ENCODE measurements at regions not wholly inside any gene's neighbourhood (a gene's known extent, or its start where the extent isn't known, plus 50 kb on each side); places are given as distances from the start of the nearest gene placed in this dataset.

- ChIA-PET POLR2A (ENCODE audit: unreplicated experiment) (no interaction called here), CTCF (no interaction called here)
- H3K9me3 ChIP-seq (ENCODE audit: insufficient read depth, low read depth), result 0 out of 2 replicates have a peak, but pooled peaks cover 3% of the 10 kb centered on the region
- BruUV-seq (replicated peaks), result no TSS peak
- H3K36me3 ChIP-seq (ENCODE audit: low read depth), result no peaks in the 10 kb centered on the region
- H3K9me2 ChIP-seq (ENCODE audit: insufficient read depth), result no peaks in the 10 kb centered on the region
- no peak overlapping the region for H3K27ac ChIP-seq
- no peaks in the 10 kb centered on the region for H3K27me3 ChIP-seq (ENCODE audit: insufficient read depth, low read depth)
- H3K4me1 ChIP-seq (replicated peaks; ENCODE audit: insufficient read depth), result no peaks in the 10 kb centered on the region
- no peaks in the 10 kb centered on the region for H3K79me2 ChIP-seq (ENCODE audit: low read depth)
- no peak overlapping the region for H3K4me2 ChIP-seq
- no peak overlapping the region for H3K4me3 ChIP-seq
- no peaks in the 10 kb centered on the region for H4K20me1 ChIP-seq (ENCODE audit: insufficient read depth)
- DNase-seq, result no peak
- no peak overlapping the region for H2AFZ ChIP-seq
- no peaks in the 10 kb centered on the region for H3F3A ChIP-seq (ENCODE audit: insufficient read depth, low read depth)
- TF ChIP-seq EZH2 (IDR thresholded peaks at IDR 0.05; ENCODE audit: low read depth) (no peak), CTCF (conservative IDR thresholded peaks at IDR 0.05) (no peak)
- intact Hi-C loops (cut with micrococcal nuclease; ENCODE audit: unreplicated experiment), result no loop called here
Observed at GRCh38 chr6:19435755-19436154, 401.4 kb upstream of the ID4 start.

- intact Hi-C loops (cut with micrococcal nuclease; ENCODE audit: unreplicated experiment), result no loop called here
- CTCF ChIA-PET, result no interaction called here
- TF ChIP-seq EZH2 (IDR thresholded peaks at IDR 0.05; ENCODE audit: low read depth) (no peak), CTCF (conservative IDR thresholded peaks at IDR 0.05) (no peak)
- H3K4me2 ChIP-seq, result no peak overlapping the region
- no peaks in the 10 kb centered on the region for H3K4me1 ChIP-seq (replicated peaks; ENCODE audit: insufficient read depth)
- H3K9me3 ChIP-seq (ENCODE audit: insufficient read depth, low read depth), result no peaks in the 10 kb centered on the region
- DNase-seq, result no peak
- no peaks in the 10 kb centered on the region for H3F3A ChIP-seq (ENCODE audit: insufficient read depth, low read depth)
- no peaks in the 10 kb centered on the region for H3K36me3 ChIP-seq (ENCODE audit: low read depth)
- H4K20me1 ChIP-seq (ENCODE audit: insufficient read depth), result no peaks in the 10 kb centered on the region
- no peaks in the 10 kb centered on the region for H3K79me2 ChIP-seq (ENCODE audit: low read depth)
- no TSS peak for BruUV-seq (replicated peaks)
- no peaks in the 10 kb centered on the region for H3K27me3 ChIP-seq (ENCODE audit: insufficient read depth, low read depth)
- POLR2A ChIA-PET (ENCODE audit: unreplicated experiment), result no interaction called here
- H3K4me3 ChIP-seq, result no peak overlapping the region
- H3K27ac ChIP-seq, result no peak overlapping the region
- H3K9me2 ChIP-seq (ENCODE audit: insufficient read depth), result no peaks in the 10 kb centered on the region
- H2AFZ ChIP-seq, result no peak overlapping the region
Observed at GRCh38 chr6:19438566-19439353, 398.4 kb upstream of the ID4 start.

- H3K36me3 ChIP-seq (ENCODE audit: low read depth), result no peaks in the 10 kb centered on the region
- CTCF ChIA-PET, result interaction anchor here (0.7 kb wide), 1 partner anchor 14 kb away, joined by 4 read pairs; no protein-coding TSS in a partner anchor
- no peak overlapping the region for H3K4me2 ChIP-seq
- H3K9me2 ChIP-seq (ENCODE audit: insufficient read depth), result no peaks in the 10 kb centered on the region
- H3K27ac ChIP-seq, result no peak overlapping the region
- H4K20me1 ChIP-seq (ENCODE audit: insufficient read depth), result no peaks in the 10 kb centered on the region
- no peak overlapping the region for H3K4me3 ChIP-seq
- no peaks in the 10 kb centered on the region for H3K27me3 ChIP-seq (ENCODE audit: insufficient read depth, low read depth)
- no peaks in the 10 kb centered on the region for H3F3A ChIP-seq (ENCODE audit: insufficient read depth, low read depth)
- H3K4me1 ChIP-seq (replicated peaks; ENCODE audit: insufficient read depth), result peaks cover 6% of the 10 kb centered on the region; the same call in 1 of the 2 replicates
- H3K79me2 ChIP-seq (ENCODE audit: low read depth), result no peaks in the 10 kb centered on the region
- intact Hi-C loops (cut with micrococcal nuclease; ENCODE audit: unreplicated experiment), result no loop called here
- no TSS peak for BruUV-seq (replicated peaks)
- no peaks in the 10 kb centered on the region for H3K9me3 ChIP-seq (ENCODE audit: insufficient read depth, low read depth)
- TF ChIP-seq EZH2 (IDR thresholded peaks at IDR 0.05; ENCODE audit: low read depth), result no peak
- TF ChIP-seq CTCF (conservative IDR thresholded peaks at IDR 0.05), result no peak
- DNase-seq, result no peak
- no peak overlapping the region for H2AFZ ChIP-seq
- POLR2A ChIA-PET (ENCODE audit: unreplicated experiment), result no interaction called here
Observed at GRCh38 chr6:19440531-19440930, 396.6 kb upstream of the ID4 start.

Measured in PC-9 (cell line).